ENCODE measurements at regions not wholly inside any gene's neighbourhood (a gene's known extent, or its start where the extent isn't known, plus 50 kb on each side); places are given as distances from the start of the nearest gene placed in this dataset.

GRCh38 chr11:70815485-70815832 is 417.1 kb downstream of the CTTN start:
- Histone ChIP-seq H3K79me2 (ENCODE audit: insufficient read depth, low read length) (no peaks in the 10 kb centered on the region), H3K27ac (ENCODE audit: insufficient read length, low read depth, low read length) (no peak overlapping the region), H3K18ac (ENCODE audit: insufficient read length, low read depth, low read length) (no peak overlapping the region), H2BK15ac (ENCODE audit: low read depth, low read length) (no peak overlapping the region), H4K20me1 (ENCODE audit: control insufficient read depth, insufficient read depth, insufficient read length) (peaks cover 3% of the 10 kb centered on the region), H4K91ac (ENCODE audit: insufficient read length, low read depth, low read length) (no peak overlapping the region), H3K9me3 (ENCODE audit: control insufficient read depth, low read depth, low read length) (no peaks in the 10 kb centered on the region), H4K5ac (ENCODE audit: insufficient read length, low read depth, low read length) (no peak overlapping the region), H3K79me1 (ENCODE audit: insufficient read depth, low read depth, low read length, poor library complexity, severe bottlenecking) (no peaks in the 10 kb centered on the region), H3T11ph (ENCODE audit: low read length) (no peak overlapping the region), H2BK120ac (ENCODE audit: low read depth, low read length, poor library complexity, severe bottlenecking) (no peak overlapping the region), H2BK12ac (ENCODE audit: insufficient read length, low read depth, low read length) (no peak overlapping the region), H3K56ac (ENCODE audit: insufficient read length, low read depth, low read length) (no peak overlapping the region), H3K23ac (ENCODE audit: insufficient read length, low read depth, low read length) (no peak overlapping the region), H3K23me2 (ENCODE audit: insufficient read length, low read depth, low read length, poor library complexity, severe bottlenecking) (no peaks in the 10 kb centered on the region), H3K4me2 (ENCODE audit: insufficient read depth, insufficient read length, low read length) (no peak overlapping the region), H4K8ac (replicated peaks; ENCODE audit: insufficient read length, low read depth, low read length) (no peak overlapping the region), H2BK20ac (ENCODE audit: low read depth, low read length, poor library complexity, severe bottlenecking) (no peak overlapping the region), H3K4me1 (ENCODE audit: insufficient read depth, low read length) (no peaks in the 10 kb centered on the region), H3K14ac (ENCODE audit: insufficient read depth, low read length) (no peak overlapping the region; the same call in 1 of the 2 replicates), H2AFZ (ENCODE audit: low read length) (no peak overlapping the region), H2BK5ac (ENCODE audit: insufficient read length, low read length) (no peak overlapping the region), H3K9ac (ENCODE audit: extremely low read depth, insufficient read length, low read length) (no peak overlapping the region), H3K4ac (ENCODE audit: low read depth, low read length) (no peak overlapping the region), H3K27me3 (ENCODE audit: insufficient read depth, low read length) (no peaks in the 10 kb centered on the region), H2AK5ac (ENCODE audit: insufficient read length, low read length) (no peak overlapping the region)
- no peak for DNase-seq
- Mint-ChIP-seq H3K4me3 (no peak overlapping the region), H3K4me1 (peaks cover 0 to 4% of the 10 kb centered on the region in 2 experiments; a peak in 2 of 4 replicates), H3K27ac (no peak overlapping the region), H3K27me3 (ENCODE audit: low read depth) (no peaks in the 10 kb centered on the region), H3K36me3 (ENCODE audit: insufficient read depth in 1 of 3, low read depth in 3 of 3) (peaks cover 0 to 16% (median 0%) of the 10 kb centered on the region in 3 experiments; a peak in 4 of 7 replicates), H3K9me3 (no peaks in the 10 kb centered on the region)
- TF ChIP-seq, protein P1, sequence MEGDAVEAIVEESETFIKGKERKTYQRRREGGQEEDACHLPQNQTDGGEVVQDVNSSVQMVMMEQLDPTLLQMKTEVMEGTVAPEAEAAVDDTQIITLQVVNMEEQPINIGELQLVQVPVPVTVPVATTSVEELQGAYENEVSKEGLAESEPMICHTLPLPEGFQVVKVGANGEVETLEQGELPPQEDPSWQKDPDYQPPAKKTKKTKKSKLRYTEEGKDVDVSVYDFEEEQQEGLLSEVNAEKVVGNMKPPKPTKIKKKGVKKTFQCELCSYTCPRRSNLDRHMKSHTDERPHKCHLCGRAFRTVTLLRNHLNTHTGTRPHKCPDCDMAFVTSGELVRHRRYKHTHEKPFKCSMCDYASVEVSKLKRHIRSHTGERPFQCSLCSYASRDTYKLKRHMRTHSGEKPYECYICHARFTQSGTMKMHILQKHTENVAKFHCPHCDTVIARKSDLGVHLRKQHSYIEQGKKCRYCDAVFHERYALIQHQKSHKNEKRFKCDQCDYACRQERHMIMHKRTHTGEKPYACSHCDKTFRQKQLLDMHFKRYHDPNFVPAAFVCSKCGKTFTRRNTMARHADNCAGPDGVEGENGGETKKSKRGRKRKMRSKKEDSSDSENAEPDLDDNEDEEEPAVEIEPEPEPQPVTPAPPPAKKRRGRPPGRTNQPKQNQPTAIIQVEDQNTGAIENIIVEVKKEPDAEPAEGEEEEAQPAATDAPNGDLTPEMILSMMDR (conservative IDR thresholded peaks at IDR 0.05) = no peak
- WGBS (ENCODE audit: extremely low coverage, insufficient read length, low lambda C conversion rate) = no CpG with 5 or more reads among the region's 7 CpGs
